Small intestine (tissue), 7 donors: ENCODE measurements at regions not wholly inside any gene's neighbourhood (a gene's known extent, or its start where the extent isn't known, plus 50 kb on each side); places are given as distances from the start of the nearest gene placed in this dataset.
"Not testable (repeated sequence)": the region's sequence is repeated elsewhere in the genome, so short reads cannot be mapped to it uniquely, and the experiment has no call there.

Source experiments
- DNase-seq, 2 donors: peaks; one replicate each; pipeline versions ENCODE4 v3.0.0 to v3.0.0-alpha.2; 2013
- FAIRE-seq: peaks from 2 replicates; lab custom pipeline; 2012; peaks lifted over from hg19 to GRCh38; lab: Jason Lieb, UNC
- H3K27ac ChIP-seq, 3 donors: one replicate each; pipeline ENCODE4 v1.5.1; 2013; ENCODE audit warnings: low read length in 2 of 3, mild to moderate bottlenecking in 2 of 3, control low read depth in 1 of 3, inconsistent platforms in 1 of 3, low read depth in 1 of 3, moderate library complexity in 1 of 3
- H3K27me3 ChIP-seq, 3 donors: one replicate each; pipeline ENCODE4 v1.6.1; 2013; ENCODE audit warnings: low read length in 3 of 3, inconsistent platforms in 1 of 3; ENCODE audit not compliant: control insufficient read depth in 3 of 3, insufficient read depth in 3 of 3
- H3K36me3 ChIP-seq, 3 donors: one replicate each; pipeline ENCODE4 v1.6.1; 2013; ENCODE audit warnings: low read length in 3 of 3, inconsistent platforms in 1 of 3, low read depth in 1 of 3, mild to moderate bottlenecking in 1 of 3, moderate library complexity in 1 of 3; ENCODE audit not compliant: control insufficient read depth in 3 of 3, insufficient read depth in 2 of 3
- H3K4me1 ChIP-seq, 3 donors: one replicate each; pipeline ENCODE4 v1.6.1; 2013; ENCODE audit warnings: low read length in 2 of 3, inconsistent platforms in 1 of 3, low read depth in 1 of 3, mild to moderate bottlenecking in 1 of 3, moderate library complexity in 1 of 3; ENCODE audit not compliant: control insufficient read depth in 3 of 3, insufficient read depth in 2 of 3
- H3K4me3 ChIP-seq, 3 donors: one replicate each; pipeline ENCODE4 v1.5.1; 2013; ENCODE audit warnings: low read length in 3 of 3, control low read depth in 1 of 3, inconsistent platforms in 1 of 3, low read depth in 1 of 3, mild to moderate bottlenecking in 1 of 3, moderate library complexity in 1 of 3
- H3K9me3 ChIP-seq, 2 donors: one replicate each; pipeline ENCODE4 v1.6.1; 2013; ENCODE audit warnings: low read depth in 1 of 2, low read length in 1 of 2; ENCODE audit not compliant: control insufficient read depth in 2 of 2, insufficient read depth in 1 of 2
- WGBS, 3 donors: extraction: QIAGEN DNeasy Blood & Tissue Kit; methylation state at CpG; one replicate each; pipeline ENCODE4 v1.1.7; 2013; 5-methylcytosine and 5-hydroxymethylcytosine counted together
- donor health status: healthy with polysubstance abuse.
- donor health status: control.
- donor health status: control.
- donor health status: Bipolar disorder and iron deficiency.
- donor health status: healthy.

DNA sequence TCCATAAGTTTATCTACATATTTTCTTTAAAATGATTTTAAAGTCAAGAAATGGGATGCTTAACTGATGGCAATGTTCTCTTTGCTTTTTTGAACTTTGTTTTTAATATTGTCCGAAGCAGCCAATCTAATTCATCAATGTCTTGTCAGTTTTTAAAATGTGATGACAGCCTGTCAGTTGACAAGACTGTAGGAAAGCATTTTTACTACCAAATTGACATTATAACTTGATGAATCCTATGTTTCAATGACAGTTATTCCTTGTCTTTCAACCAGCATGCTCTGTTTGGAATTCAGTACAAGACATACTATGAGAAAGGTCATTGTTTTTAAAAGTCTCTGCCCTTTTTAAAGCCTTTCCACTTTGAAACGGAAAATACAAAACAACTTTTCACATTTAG, 1073.2 kb downstream of the TMTC2 start:
- FAIRE-seq (no peak), DNase-seq (no peak)
- Histone ChIP-seq H3K4me3 (no peak overlapping the region), H3K27me3 (no peaks in the 10 kb centered on the region), H3K36me3 (no peaks in the 10 kb centered on the region), H3K27ac (no peak overlapping the region), H3K4me1 (no peaks in the 10 kb centered on the region), H3K9me3 (peaks cover 0 to 7% of the 10 kb centered on the region in 2 donors)
- WGBS, 3 donors = 77 to 86% (median 80%) methylated on average over 2 of the region's 2 CpGs

DNA sequence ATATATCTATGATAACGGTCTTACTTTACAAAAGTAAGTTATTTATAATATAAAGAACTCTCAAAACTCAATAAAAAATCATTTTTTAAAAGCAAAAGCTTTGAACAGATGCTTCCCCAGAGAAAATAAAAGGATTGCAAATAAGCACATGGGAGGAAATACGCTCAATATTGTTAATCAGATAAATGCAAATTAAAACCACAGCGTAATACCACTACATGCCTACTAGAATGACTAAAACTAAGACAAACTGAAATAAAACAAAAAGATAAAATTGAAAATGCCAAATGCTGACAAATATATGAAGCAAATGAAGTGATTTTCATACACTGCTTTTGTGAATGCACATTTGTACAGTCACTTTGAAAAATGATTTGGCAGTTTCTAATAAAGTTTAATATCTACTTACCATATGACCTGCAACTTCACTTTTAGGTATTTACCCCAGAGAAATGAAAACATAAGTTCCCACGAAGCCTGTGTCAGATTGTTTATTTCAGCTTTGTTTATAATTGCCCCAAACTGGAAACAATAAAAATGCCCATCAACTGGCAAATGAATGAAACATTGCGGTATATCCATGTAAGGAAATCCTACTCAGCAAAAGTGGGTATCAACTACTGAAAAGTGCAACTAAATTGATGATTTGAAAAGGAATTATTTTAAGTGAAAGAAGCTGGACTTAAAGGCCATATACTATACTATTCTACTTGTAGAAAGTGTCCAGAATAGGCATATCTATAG, 1072.4 kb downstream of the TMTC2 start:
- peaks cover 0 to 7% of the 10 kb centered on the region in 2 donors for H3K9me3 ChIP-seq
- H3K27me3 ChIP-seq = no peaks in the 10 kb centered on the region
- FAIRE-seq = no peak
- WGBS, 3 donors = 67 to 79% (median 70%) methylated on average over 5 of the region's 5 CpGs
- H3K4me3 ChIP-seq = no peak overlapping the region
- H3K36me3 ChIP-seq = no peaks in the 10 kb centered on the region
- no peak for DNase-seq
- H3K4me1 ChIP-seq = no peaks in the 10 kb centered on the region
- no peak overlapping the region for H3K27ac ChIP-seq

DNA sequence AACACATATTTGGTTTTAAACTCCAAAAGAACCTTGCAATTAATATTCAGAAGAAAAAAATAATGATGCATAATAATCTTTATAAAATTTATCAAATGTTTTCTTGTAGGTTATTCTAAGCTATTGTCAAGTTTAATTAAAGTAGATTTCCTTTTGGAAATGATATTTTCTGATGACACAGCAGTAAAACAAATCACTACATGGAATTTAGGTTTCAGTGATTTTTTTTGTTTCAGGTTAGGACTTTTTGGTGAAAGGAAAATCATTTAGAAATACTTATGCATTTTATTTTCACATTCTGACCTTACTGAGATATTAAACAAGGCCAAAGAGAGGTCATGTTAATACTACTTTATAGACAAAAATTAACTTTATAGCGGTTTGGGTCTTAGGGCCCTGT, 1067.2 kb downstream of the TMTC2 start:
- Histone ChIP-seq H3K9me3 (no peaks in the 10 kb centered on the region), H3K36me3 (no peaks in the 10 kb centered on the region), H3K27ac (no peak overlapping the region), H3K4me3 (no peak overlapping the region), H3K27me3 (no peaks in the 10 kb centered on the region), H3K4me1 (no peaks in the 10 kb centered on the region)
- WGBS, 3 donors = 50 to 85% (median 55%) methylated on average over 1 of the region's 1 CpG
- FAIRE-seq (no peak), DNase-seq (no peak)

DNA sequence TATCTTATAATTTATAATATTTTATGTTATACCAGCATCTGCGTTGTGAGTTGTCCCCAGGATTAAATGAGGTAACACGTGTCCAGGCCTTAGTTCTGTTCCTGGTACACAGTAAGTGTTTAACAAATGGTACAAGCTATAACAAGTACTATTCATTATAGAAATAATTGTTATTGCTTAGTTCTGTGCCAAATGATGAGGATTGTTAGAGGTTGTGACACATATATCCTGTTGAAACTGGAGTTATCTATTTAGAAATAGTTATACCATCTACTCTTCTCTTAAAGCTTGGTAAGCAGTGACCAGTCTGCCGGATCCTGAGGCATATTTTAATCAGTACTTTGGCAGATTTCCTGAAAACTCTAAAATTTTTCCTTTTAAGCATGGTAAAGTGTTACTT, 1066.5 kb downstream of the TMTC2 start:
- WGBS, 3 donors = 78 to 82% (median 79%) methylated on average over 3 of the region's 3 CpGs
- H3K27me3 ChIP-seq = no peaks in the 10 kb centered on the region
- FAIRE-seq = no peak
- no peaks in the 10 kb centered on the region for H3K36me3 ChIP-seq
- no peak overlapping the region for H3K4me3 ChIP-seq
- H3K27ac ChIP-seq = no peak overlapping the region
- H3K4me1 ChIP-seq = no peaks in the 10 kb centered on the region
- no peak for DNase-seq
- H3K9me3 ChIP-seq = no peaks in the 10 kb centered on the region

DNA sequence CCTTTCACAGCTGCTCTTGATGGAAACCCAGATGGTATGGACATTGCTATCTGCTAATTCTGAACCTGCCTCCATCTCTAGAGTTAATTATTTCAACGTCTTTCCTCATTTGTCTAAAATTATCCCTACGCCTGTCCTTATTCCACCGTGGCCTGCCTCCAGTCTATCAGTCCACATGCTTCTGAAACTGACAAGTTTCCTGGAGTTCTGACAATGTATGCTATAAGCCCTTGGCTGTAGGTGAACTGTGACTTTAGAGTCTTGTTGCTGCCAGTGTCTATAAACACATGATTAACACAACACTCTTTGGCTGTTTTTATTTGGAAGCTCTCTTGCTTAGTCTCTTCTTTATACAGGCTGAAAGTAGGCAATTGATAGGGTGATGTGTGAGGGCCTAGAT, 1052.9 kb downstream of the TMTC2 start:
- Histone ChIP-seq H3K27ac (no peak overlapping the region), H3K27me3 (no peaks in the 10 kb centered on the region), H3K9me3 (peaks cover 2 to 4% of the 10 kb centered on the region in 2 donors), H3K36me3 (no peaks in the 10 kb centered on the region), H3K4me1 (no peaks in the 10 kb centered on the region), H3K4me3 (no peak overlapping the region)
- DNase-seq = no peak
- WGBS, 3 donors = 73 to 84% (median 73%) methylated on average over 3 of the region's 3 CpGs
- no peak for FAIRE-seq

DNA sequence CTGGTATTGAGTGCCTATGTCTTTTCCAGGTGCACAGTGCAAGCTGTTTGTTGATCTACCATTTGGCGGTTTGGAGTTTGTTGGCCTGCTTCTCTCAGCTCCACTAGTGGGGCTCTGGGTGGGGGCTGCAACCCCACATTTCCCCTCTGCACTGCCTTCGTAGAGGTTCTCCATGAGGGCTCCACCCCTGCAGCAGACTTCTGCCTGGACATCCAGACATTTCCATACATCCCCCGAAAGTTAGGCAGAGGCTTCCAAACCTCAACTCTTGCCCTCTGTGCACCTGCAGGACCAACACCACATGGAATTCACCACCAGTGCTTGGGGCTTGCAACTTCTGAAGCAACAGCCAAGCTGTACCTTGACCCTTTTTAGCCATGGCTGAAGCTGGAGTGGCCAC, 1024.1 kb downstream of the TMTC2 start:
- Histone ChIP-seq H3K27ac (no peak overlapping the region), H3K36me3 (no peaks in the 10 kb centered on the region), H3K27me3 (no peaks in the 10 kb centered on the region), H3K4me1 (no peaks in the 10 kb centered on the region), H3K9me3 (peaks cover 0 to 22% of the 10 kb centered on the region in 2 donors), H3K4me3 (no peak overlapping the region)
- 85 to 94% (median 91%) methylated on average over 3 of the region's 3 CpGs for WGBS, 3 donors
- DNase-seq = no peak
- no peak for FAIRE-seq

DNA sequence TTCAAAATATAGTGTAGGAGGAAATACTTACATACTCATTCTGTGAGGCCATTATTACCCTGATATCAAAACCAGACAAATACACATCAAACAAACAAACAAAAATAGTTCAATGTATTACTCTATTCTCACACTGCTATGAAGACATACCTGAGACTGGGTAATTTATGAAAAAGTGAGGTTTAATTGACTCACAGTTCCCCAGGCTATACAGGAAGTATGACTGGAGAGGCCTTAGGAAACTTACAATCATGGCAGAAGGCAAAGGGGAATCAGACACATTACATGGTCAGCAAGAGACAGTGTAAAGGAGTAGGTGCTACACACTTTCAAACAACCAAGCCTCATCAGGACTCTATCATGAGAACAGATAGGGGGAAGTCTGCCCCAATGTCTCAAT, 1023.2 kb downstream of the TMTC2 start:
- no peak overlapping the region for H3K4me3 ChIP-seq
- no peak overlapping the region for H3K27ac ChIP-seq
- H3K9me3 ChIP-seq = peaks cover 0 to 31% of the 10 kb centered on the region in 2 donors
- FAIRE-seq (no peak), DNase-seq (no peak)
- no peaks in the 10 kb centered on the region for H3K27me3 ChIP-seq
- no peaks in the 10 kb centered on the region for H3K4me1 ChIP-seq
- no peaks in the 10 kb centered on the region for H3K36me3 ChIP-seq

DNA sequence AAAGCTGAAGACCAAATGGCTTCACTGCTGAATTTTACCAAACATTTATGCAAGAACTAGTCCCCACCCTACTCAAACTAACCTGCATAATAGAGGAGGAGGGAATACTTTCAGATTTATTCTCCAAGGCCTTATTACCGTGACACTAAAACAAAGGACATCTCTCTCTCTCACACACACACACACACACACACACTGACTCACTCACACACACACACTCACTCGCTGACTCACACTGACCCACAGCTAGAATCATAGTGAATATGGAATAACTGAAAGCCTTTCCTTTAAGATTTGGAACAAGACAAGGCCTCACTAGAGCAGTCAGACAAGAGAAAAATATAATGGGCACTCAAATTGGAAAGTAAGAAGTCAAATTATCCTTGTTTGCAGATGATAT, 1014.1 kb downstream of the TMTC2 start:
- peaks cover 0 to 22% of the 10 kb centered on the region in 2 donors for H3K9me3 ChIP-seq
- no peaks in the 10 kb centered on the region for H3K27me3 ChIP-seq
- FAIRE-seq (no peak), DNase-seq (no peak)
- 81 to 89% (median 83%) methylated on average over 2 of the region's 2 CpGs for WGBS, 3 donors
- H3K27ac ChIP-seq = no peak overlapping the region
- H3K4me3 ChIP-seq = no peak overlapping the region
- no peaks in the 10 kb centered on the region for H3K4me1 ChIP-seq
- no peaks in the 10 kb centered on the region for H3K36me3 ChIP-seq

DNA sequence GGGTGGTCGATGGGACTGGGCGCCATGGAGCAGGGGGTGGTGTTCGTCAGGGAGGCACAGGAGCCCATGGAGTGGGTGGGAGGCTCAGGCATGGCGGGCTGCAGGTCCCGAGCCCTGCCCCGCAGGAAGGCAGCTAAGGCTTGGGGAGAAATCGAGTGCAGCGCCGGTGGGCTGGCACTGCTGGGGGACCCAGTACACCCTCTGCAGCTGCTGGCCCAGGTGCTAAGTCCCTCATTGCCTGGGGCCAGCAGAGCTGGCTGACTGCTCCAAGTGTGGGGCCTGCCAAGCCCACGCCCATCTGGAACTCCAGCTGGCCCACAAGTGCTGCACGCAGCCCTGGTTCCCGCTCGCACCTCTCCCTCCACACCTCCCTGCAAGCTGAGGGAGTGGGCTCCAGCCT, 1009.6 kb downstream of the TMTC2 start:
- DNase-seq, H3K4me3 ChIP-seq, H3K27me3 ChIP-seq, H3K4me1 ChIP-seq, H3K36me3 ChIP-seq, FAIRE-seq, H3K27ac ChIP-seq: not testable (repeated sequence)
- H3K9me3 ChIP-seq = peaks cover 0 to 21% of the 10 kb centered on the region in 2 donors
- 76 to 91% (median 84%) methylated on average over 10 to 13 of the region's 13 CpGs for WGBS, 3 donors
